ENCODE measurements at regions not wholly inside any gene's neighbourhood (a gene's known extent, or its start where the extent isn't known, plus 50 kb on each side); places are given as distances from the start of the nearest gene placed in this dataset.
"Not testable (repeated sequence)": the region's sequence is repeated elsewhere in the genome, so short reads cannot be mapped to it uniquely, and the experiment has no call there.

- DNase-seq (no peak), ATAC-seq (peak; percentile 81)
- peak overlapping the region in 1 of 2 donors; percentile 4 for H3K4me3 Mint-ChIP-seq
- peaks cover 6 to 22% of the 10 kb centered on the region in 2 donors for H3K9me3 Mint-ChIP-seq
- H3K27me3 Mint-ChIP-seq, result no peaks in the 10 kb centered on the region
- H3K4me1 Mint-ChIP-seq, result peaks cover 9% of the 10 kb centered on the region
- H3K27ac Mint-ChIP-seq, result no peak overlapping the region
These were observed 684.0 kb upstream of the ACO1 start for GRCh38 chr9:31700252-31701045.

GRCh38 chr9:31702957-31703356 is 681.5 kb upstream of the ACO1 start:
- H3K9me3 Mint-ChIP-seq, result peaks cover 4 to 10% of the 10 kb centered on the region in 2 donors
- no peak overlapping the region for H3K27ac Mint-ChIP-seq
- no peak overlapping the region for H3K4me3 Mint-ChIP-seq
- peaks cover 9% of the 10 kb centered on the region for H3K4me1 Mint-ChIP-seq
- no peak for DNase-seq
- no peaks in the 10 kb centered on the region for H3K27me3 Mint-ChIP-seq
- ATAC-seq, result no peak

DNA sequence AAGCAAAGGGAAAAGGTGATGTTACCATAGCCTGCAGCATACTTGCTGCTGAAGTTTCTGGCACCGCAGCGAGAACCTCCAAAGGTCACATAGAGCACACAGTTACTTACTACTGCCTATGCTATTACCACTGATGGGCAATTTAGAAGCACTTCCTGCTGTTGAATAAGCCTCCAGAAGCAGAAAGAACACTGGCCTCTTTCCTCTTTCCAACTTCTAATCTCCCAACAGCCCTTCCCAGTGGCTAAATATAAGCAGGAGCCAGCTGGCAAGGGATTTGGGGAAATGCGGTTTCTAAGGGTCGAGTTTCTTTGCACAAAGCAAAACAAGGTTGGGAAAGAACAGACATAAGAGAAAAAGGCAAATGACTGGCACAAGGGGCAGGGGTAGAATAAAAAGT is 669.2 kb upstream of the ACO1 start:
- H3K27me3 Mint-ChIP-seq, result no peaks in the 10 kb centered on the region
- no peak for ATAC-seq
- H3K27ac Mint-ChIP-seq, result no peak overlapping the region
- no peaks in the 10 kb centered on the region for H3K4me1 Mint-ChIP-seq
- no peak overlapping the region for H3K4me3 Mint-ChIP-seq
- peaks cover 0 to 5% of the 10 kb centered on the region in 2 donors for H3K9me3 Mint-ChIP-seq
- no peak for DNase-seq

DNA sequence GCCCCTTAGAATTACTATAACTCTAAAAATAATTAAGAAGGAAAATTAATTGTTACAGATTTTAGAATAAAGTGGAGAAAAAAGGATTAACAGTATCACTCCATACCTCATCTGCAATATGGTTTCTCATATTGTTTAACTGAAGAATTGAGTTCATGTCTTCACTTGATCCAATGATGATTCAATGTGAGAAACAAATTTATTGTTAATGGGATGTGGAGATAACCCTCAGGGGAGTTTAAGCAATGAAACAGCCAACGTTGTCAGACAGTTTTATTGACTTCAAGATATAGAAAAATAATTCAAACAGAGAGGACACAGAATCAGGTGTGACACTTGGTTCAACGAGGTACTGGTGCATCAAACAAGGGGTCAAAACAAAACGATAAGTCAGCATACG is 665.2 kb upstream of the ACO1 start:
- DNase-seq (no peak), ATAC-seq (no peak)
- H3K9me3 Mint-ChIP-seq, result peaks cover 0 to 5% of the 10 kb centered on the region in 2 donors
- H3K27ac Mint-ChIP-seq, result no peak overlapping the region
- no peaks in the 10 kb centered on the region for H3K4me1 Mint-ChIP-seq
- H3K27me3 Mint-ChIP-seq, result no peaks in the 10 kb centered on the region
- H3K4me3 Mint-ChIP-seq, result no peak overlapping the region

DNA sequence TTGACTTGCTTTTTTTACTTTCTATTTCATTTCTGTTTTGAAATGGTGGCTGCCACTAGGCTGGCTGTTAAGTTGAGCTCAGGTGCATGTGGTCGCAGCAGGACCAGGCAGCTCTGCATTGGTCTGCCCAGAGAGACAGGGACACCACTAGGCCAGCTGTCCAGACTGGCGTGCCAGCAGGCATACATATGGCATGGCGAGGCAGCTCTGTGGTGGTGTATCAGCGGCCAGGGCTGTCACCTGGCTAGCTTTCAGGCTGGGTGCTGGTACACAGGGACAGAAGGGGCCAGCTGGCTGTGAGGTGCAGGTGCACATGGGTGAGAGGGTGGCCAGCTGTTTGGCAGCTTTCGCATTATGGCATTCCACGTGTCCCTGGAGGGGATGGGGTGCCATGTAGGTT is 654.0 kb upstream of the ACO1 start:
- no peaks in the 10 kb centered on the region for H3K4me1 Mint-ChIP-seq
- H3K27ac Mint-ChIP-seq, result no peak overlapping the region
- H3K4me3 Mint-ChIP-seq, result no peak overlapping the region
- no peaks in the 10 kb centered on the region for H3K27me3 Mint-ChIP-seq
- ATAC-seq (no peak), DNase-seq (no peak)
- peaks cover 5% of the 10 kb centered on the region in 2 donors for H3K9me3 Mint-ChIP-seq

DNA sequence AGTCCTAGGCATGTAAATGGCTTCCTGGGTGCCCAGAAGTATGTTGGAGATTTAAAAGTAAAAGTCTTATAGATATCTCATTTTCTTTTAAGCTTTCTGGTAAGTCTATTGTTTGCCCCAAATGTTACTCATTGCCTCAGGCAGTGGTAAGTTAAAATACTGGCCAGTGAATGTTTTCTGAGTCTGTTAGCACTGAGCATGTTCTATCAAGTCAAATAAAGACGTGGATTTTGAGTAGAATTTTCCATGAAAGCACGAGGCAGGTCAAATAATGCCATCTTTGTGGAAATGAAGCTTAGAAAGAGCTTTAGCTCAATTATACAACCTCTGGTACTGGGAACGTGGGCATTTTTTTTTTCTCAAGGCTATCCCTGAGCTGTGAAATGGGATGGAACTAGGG is 651.3 kb upstream of the ACO1 start:
- DNase-seq, result no peak
- H3K27ac Mint-ChIP-seq, result no peak overlapping the region
- no peaks in the 10 kb centered on the region for H3K4me1 Mint-ChIP-seq
- H3K4me3 Mint-ChIP-seq, result no peak overlapping the region
- H3K27me3 Mint-ChIP-seq, result no peaks in the 10 kb centered on the region
- peaks cover 0 to 5% of the 10 kb centered on the region in 2 donors for H3K9me3 Mint-ChIP-seq
- ATAC-seq, result no peak

DNA sequence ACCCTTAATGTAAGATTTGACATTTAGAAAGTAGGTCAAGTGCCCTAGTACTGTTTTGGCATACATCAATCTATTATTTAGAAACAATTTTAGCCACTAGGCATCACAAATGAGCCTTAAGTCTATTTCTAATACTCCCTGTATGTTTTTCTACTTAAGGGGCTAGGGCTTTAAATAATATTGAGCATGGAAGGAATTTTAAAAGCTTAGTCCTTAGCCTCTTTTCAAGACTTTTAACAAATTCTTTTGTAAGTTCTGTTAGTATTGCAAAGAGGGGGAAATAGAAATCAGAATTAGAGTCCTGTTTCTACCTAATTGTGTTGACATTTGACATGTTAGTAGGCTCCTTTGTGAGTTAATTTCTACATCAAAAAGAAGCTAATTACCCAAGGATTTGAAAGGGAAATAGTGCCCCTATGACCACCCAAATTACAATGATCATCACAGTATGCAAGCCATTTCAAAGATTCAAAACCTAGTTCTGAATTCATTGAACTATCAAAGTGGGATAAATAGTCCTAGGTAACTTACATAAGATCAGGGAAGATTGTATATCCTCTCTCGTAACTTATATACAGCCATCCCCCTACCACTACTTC is 647.8 kb upstream of the ACO1 start:
- Mint-ChIP-seq H3K4me3 (no peak overlapping the region), H3K9me3 (no peaks in the 10 kb centered on the region), H3K27ac (no peak overlapping the region), H3K27me3 (no peaks in the 10 kb centered on the region), H3K4me1 (no peaks in the 10 kb centered on the region)
- ATAC-seq (no peak), DNase-seq (no peak)

DNA sequence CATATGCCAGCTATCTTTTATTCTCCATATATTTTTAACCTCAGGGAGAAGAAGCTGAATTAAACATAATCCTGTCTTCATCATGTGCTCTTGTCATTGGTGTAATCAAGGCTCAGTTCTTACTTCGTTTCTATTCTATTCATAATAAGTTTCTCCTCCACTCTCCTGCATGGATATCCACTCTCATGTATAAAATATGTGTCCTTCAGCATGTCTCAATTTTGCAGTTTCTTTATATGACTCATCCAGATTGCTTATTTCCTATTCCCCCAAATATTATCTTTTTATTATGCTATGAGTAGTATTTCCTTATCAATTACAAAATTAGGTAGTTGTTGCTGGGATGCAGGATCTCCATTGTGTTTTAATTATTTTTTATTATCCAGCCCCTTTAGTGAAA is 643.7 kb upstream of the ACO1 start:
- H3K4me1 Mint-ChIP-seq, result no peaks in the 10 kb centered on the region
- no peak for DNase-seq
- ATAC-seq, result no peak
- H3K27me3 Mint-ChIP-seq, result no peaks in the 10 kb centered on the region
- H3K9me3 Mint-ChIP-seq, result no peaks in the 10 kb centered on the region
- no peak overlapping the region for H3K4me3 Mint-ChIP-seq
- H3K27ac Mint-ChIP-seq, result no peak overlapping the region

DNA sequence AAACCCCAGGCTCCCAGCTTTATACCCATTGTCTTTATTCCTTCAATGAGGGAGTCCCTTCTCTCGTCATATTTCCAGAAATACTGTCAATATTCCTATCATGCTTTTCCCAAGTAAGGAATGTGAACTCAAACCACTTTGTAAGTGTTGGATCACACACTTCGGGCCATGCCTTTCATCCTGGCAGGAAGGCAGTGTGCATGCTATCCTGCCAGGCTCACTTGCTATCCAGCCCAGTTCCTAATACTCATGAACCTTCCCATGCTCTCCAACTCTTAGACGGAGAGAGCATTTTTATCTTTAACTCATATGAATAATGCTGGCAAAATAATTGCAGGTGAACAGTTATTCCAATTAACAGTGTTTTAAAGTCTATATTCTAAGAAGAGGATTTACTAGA is 639.9 kb upstream of the ACO1 start:
- Mint-ChIP-seq H3K27me3 (no peaks in the 10 kb centered on the region), H3K9me3 (no peaks in the 10 kb centered on the region), H3K27ac (no peak overlapping the region), H3K4me1 (no peaks in the 10 kb centered on the region), H3K4me3 (no peak overlapping the region)
- ATAC-seq (no peak), DNase-seq (no peak)

DNA sequence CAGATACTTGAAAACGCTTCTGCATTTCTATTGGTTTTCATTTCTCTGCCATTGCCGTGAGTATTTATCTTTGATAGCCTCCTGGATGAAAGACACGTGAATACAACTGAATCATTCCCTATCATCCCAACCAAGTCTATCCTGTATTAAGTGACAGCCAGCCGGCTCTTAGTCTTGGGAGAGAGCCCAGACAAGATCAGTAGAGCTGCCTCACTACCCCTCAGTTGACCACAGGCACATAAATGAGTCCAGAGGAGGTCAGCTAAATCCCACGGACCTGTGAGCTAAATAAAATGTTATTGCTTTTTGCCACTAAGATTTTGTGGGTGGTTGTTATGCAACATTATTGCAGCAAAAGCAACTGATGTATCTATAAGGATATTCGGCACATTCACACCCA is 639.0 kb upstream of the ACO1 start:
- H3K4me3 Mint-ChIP-seq, result no peak overlapping the region
- no peaks in the 10 kb centered on the region for H3K9me3 Mint-ChIP-seq
- DNase-seq, result no peak
- no peaks in the 10 kb centered on the region for H3K27me3 Mint-ChIP-seq
- ATAC-seq, result no peak
- no peak overlapping the region for H3K27ac Mint-ChIP-seq
- no peaks in the 10 kb centered on the region for H3K4me1 Mint-ChIP-seq

DNA sequence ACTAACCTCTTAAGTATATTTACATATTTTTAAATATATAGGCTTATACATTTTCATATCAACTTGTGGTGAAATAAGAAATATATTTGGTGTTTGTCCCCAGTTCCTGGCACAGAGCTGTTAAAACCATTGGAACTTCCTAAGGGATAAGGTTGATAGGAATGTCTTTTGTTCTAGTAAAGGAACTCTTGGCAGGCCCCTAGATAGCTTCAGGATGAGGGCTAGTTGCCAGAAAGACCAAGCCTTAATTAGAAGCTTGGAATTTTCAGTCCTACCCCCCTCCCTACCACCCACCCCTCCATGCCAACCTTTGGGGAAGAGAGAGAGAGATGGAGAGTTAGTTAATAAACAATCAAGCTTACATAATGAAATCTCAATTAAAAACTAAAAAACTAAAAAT is 638.6 kb upstream of the ACO1 start:
- Mint-ChIP-seq H3K27me3 (no peaks in the 10 kb centered on the region), H3K4me1 (no peaks in the 10 kb centered on the region), H3K27ac (no peak overlapping the region), H3K4me3 (no peak overlapping the region), H3K9me3 (no peaks in the 10 kb centered on the region)
- ATAC-seq (no peak), DNase-seq (no peak)

DNA sequence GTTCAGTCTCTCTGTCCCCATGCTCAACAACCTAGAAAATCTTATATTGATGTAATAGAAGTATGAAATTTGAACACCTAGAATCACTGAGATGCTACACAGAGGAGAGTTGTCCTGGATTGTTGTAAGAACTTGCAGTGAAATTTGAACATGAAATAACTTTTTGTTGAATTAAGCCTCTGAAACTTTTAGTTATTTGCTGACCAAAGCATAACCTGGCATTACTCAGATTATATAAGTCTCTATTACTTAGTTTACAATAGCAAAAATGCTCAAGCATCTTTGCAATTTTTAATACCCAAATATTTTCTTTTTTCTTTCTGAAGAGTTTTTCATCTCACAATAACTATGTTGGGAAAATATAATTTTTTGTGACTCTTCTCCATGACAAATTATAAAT is 630.7 kb upstream of the ACO1 start:
- Mint-ChIP-seq H3K27ac (no peak overlapping the region), H3K9me3 (no peaks in the 10 kb centered on the region), H3K4me1 (no peaks in the 10 kb centered on the region), H3K4me3 (no peak overlapping the region), H3K27me3 (no peaks in the 10 kb centered on the region)
- DNase-seq (no peak), ATAC-seq (no peak)

DNA sequence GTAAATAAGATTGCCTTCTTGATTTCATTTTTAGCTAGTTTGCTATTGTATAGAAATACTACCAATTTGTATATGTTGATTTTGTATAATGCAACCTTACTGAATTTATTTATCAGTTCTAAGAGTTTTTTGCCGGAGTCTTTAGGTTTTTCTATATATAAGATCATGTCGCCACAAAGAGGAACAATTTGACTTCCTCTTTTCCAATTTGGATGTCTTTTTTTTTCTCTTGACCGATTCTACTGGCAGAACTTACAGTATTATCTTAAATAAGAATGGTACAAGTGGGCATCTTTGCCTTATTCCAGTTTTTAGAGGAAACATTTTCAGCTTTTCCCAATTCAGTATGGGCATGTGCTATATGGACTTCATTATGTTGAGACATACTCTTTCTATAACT is 624.7 kb upstream of the ACO1 start:
- H3K27ac Mint-ChIP-seq, result no peak overlapping the region
- no peaks in the 10 kb centered on the region for H3K27me3 Mint-ChIP-seq
- no peak overlapping the region for H3K4me3 Mint-ChIP-seq
- no peak for DNase-seq
- ATAC-seq, result no peak
- no peaks in the 10 kb centered on the region for H3K4me1 Mint-ChIP-seq
- peaks cover 0 to 8% of the 10 kb centered on the region in 2 donors for H3K9me3 Mint-ChIP-seq

DNA sequence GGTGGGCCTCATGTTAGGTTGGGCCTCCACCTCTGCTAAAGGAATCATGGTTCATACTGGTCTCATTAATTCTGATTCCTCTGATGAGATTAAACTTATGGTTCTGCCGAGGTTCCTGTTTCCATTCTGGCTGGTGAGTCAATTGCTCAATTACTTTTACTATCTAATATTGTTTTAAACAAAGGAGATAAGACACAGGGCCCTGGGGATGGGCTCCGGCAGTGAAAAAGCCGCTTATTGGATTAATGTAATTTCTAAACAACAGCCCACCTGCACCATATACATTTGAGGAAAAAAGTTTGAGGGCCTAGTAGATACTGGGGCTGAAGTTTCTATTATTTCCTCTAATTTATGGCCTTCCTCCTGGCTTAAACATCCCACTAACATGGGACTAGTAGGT is 610.4 kb upstream of the ACO1 start:
- not testable (repeated sequence) for H3K27ac Mint-ChIP-seq, H3K4me1 Mint-ChIP-seq, DNase-seq, H3K4me3 Mint-ChIP-seq, ATAC-seq, H3K27me3 Mint-ChIP-seq
- peaks cover 28 to 39% of the 10 kb centered on the region in 2 donors for H3K9me3 Mint-ChIP-seq

DNA sequence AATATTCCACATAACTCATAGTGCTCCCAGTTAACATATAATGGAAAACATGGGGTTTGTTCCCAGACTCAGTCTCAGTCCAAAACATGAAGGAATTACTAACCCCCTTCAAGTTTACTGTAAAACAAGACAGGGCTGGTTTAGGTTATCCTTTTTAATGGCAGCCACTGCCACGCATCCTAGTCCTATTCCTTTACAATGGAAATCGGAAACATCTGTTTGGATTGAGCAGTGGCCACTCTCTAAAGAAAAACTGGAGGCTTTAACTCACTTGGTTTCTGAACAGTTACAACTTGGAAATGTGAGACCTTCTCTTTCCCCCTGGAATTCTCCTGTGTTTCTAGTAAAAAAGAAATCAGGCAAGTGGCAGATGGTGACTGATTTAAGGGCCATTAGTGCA is 609.9 kb upstream of the ACO1 start:
- H3K27me3 Mint-ChIP-seq, result no peaks in the 10 kb centered on the region
- no peaks in the 10 kb centered on the region for H3K4me1 Mint-ChIP-seq
- no peak overlapping the region for H3K27ac Mint-ChIP-seq
- peaks cover 33 to 41% of the 10 kb centered on the region in 2 donors for H3K9me3 Mint-ChIP-seq
- no peak for ATAC-seq
- no peak for DNase-seq
- no peak overlapping the region for H3K4me3 Mint-ChIP-seq

DNA sequence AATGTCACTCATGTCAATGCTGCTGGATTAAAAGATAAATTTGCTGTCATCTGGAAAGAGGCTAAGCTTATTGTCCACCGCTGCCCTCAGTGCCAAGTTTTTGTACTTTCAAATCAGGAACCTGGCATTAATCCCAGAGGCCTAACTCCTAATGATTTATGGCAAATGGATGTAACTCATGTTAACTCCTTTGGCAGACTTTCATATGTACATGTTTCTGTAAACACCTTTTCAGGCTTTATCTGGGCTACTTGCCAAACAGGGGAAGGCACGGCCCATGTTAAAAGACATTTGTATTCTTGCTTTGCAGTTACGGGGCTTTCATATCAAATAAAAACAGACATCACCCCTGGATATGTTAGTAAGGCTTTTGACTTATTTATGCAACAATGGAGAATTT is 608.0 kb upstream of the ACO1 start:
- H3K4me1 Mint-ChIP-seq, result no peaks in the 10 kb centered on the region
- no peaks in the 10 kb centered on the region for H3K27me3 Mint-ChIP-seq
- ATAC-seq, result no peak
- no peak for DNase-seq
- H3K9me3 Mint-ChIP-seq, result peaks cover 37 to 52% of the 10 kb centered on the region in 2 donors
- H3K27ac Mint-ChIP-seq, result no peak overlapping the region
- H3K4me3 Mint-ChIP-seq, result no peak overlapping the region

GRCh38 chr9:31783491-31783890 is 601.0 kb upstream of the ACO1 start:
- no peak for DNase-seq
- peaks cover 29 to 45% of the 10 kb centered on the region in 2 donors for H3K9me3 Mint-ChIP-seq
- no peaks in the 10 kb centered on the region for H3K4me1 Mint-ChIP-seq
- no peak for ATAC-seq
- no peak overlapping the region for H3K27ac Mint-ChIP-seq
- no peak overlapping the region for H3K4me3 Mint-ChIP-seq
- H3K27me3 Mint-ChIP-seq, result no peaks in the 10 kb centered on the region

Data from stimulated activated naive CD8-positive, alpha-beta T cell treated with anti-CD3 and anti-CD28 coated beads, Interleukin-15, amount 100 ng/mL, for 72 hours (primary cell).